PC-3 (cell line): ENCODE measurements at regions not wholly inside any gene's neighbourhood (a gene's known extent, or its start where the extent isn't known, plus 50 kb on each side); places are given as distances from the start of the nearest gene placed in this dataset.

ENCODE experiments used
- CTCF ChIP-seq: fragments of 300-600 bp; sonication (generic); conservative IDR thresholded peaks from 2 replicates; pipeline ENCODE4 v1.5.1; 2017; ENCODE audit warnings: antibody characterized with exemption, low read depth, mild to moderate bottlenecking, low read length
- EZH2 ChIP-seq: fragments of 300-600 bp; sonication (generic); IDR thresholded peaks from one replicate; pipeline ENCODE4 v1.6.1; 2017; ENCODE audit warnings: antibody characterized with exemption, mild to moderate bottlenecking, low read length; ENCODE audit not compliant: unreplicated experiment

GRCh38 chr1:82695443-82695842 is 894.7 kb downstream of the ADGRL2 start:
- no peak for TF ChIP-seq EZH2
- TF ChIP-seq CTCF, result no peak
